GM12892 (cell line): ENCODE measurements at regions not wholly inside any gene's neighbourhood (a gene's known extent, or its start where the extent isn't known, plus 50 kb on each side); places are given as distances from the start of the nearest gene placed in this dataset.

ENCODE experiments used
- DNase-seq: peaks from one replicate; pipeline ENCODE4 v3.0.0; 2011; ENCODE audit not compliant: insufficient read length
- FAIRE-seq: peaks from 2 replicates; lab custom pipeline; 2011; peaks lifted over from hg19 to GRCh38; lab: Jason Lieb, UNC
- POLR2A ChIP-seq: IDR thresholded peaks from 2 replicates; pipeline ENCODE4 v1.6.1; 2011; ENCODE audit warnings: low read depth, low read length, control low read depth
- POLR2AphosphoS5 ChIP-seq: IDR thresholded peaks from 2 replicates; pipeline ENCODE4 v1.6.1; 2011; ENCODE audit warnings: low read depth, low read length, control low read depth
- TAF1 ChIP-seq: IDR thresholded peaks from 2 replicates; pipeline ENCODE4 v1.6.1; 2011; ENCODE audit warnings: low read depth, mild to moderate bottlenecking, control low read depth, low read length, borderline replicate concordance

GRCh38 chr1:194184425-194184824 lies 998.0 kb upstream of the B3GALT2 start:
- DNase-seq (no peak), FAIRE-seq (no peak)
- TF ChIP-seq POLR2AphosphoS5 (no peak), POLR2A (no peak), TAF1 (no peak)

- DNase-seq (no peak), FAIRE-seq (no peak)
- TF ChIP-seq TAF1 (no peak), POLR2AphosphoS5 (no peak), POLR2A (no peak)
Measured at GRCh38 chr1:194181845-194182244, 995.4 kb upstream of the B3GALT2 start.

GRCh38 chr1:194176212-194176611 lies 989.8 kb upstream of the B3GALT2 start:
- FAIRE-seq (no peak), DNase-seq (no peak)
- TF ChIP-seq POLR2AphosphoS5 (no peak), TAF1 (no peak), POLR2A (no peak)

- DNase-seq (no peak), FAIRE-seq (no peak)
- TF ChIP-seq POLR2AphosphoS5 (no peak), TAF1 (no peak), POLR2A (no peak)
Measured at GRCh38 chr1:194175251-194175650, 988.8 kb upstream of the B3GALT2 start.

GRCh38 chr1:194174528-194174927 lies 988.1 kb upstream of the B3GALT2 start:
- TF ChIP-seq POLR2AphosphoS5 (no peak), TAF1 (no peak), POLR2A (no peak)
- FAIRE-seq (no peak), DNase-seq (no peak)

GRCh38 chr1:194171596-194171995 lies 985.2 kb upstream of the B3GALT2 start:
- TF ChIP-seq POLR2A (no peak), TAF1 (no peak), POLR2AphosphoS5 (no peak)
- DNase-seq: no peak
- no peak for FAIRE-seq

- no peak for DNase-seq
- TF ChIP-seq POLR2AphosphoS5 (no peak), TAF1 (no peak), POLR2A (no peak)
- no peak for FAIRE-seq
Measured at GRCh38 chr1:194167956-194168640, 981.7 kb upstream of the B3GALT2 start.

GRCh38 chr1:194164755-194165154 lies 978.3 kb upstream of the B3GALT2 start:
- DNase-seq (no peak), FAIRE-seq (no peak)
- no peak for TF ChIP-seq POLR2A
- no peak for TF ChIP-seq POLR2AphosphoS5
- TF ChIP-seq TAF1: no peak

GRCh38 chr1:194161591-194161990 lies 975.2 kb upstream of the B3GALT2 start:
- FAIRE-seq: no peak

GRCh38 chr1:194159941-194160340 lies 973.5 kb upstream of the B3GALT2 start:
- TF ChIP-seq TAF1 (no peak), POLR2A (no peak), POLR2AphosphoS5 (no peak)
- FAIRE-seq: no peak

More at GRCh38 chr1:194161591-194161990, 975.2 kb upstream of the B3GALT2 start:
- no peak for DNase-seq
- no peak for TF ChIP-seq TAF1
- TF ChIP-seq POLR2A: no peak
- no peak for TF ChIP-seq POLR2AphosphoS5

GRCh38 chr1:194155962-194156361 lies 969.5 kb upstream of the B3GALT2 start:
- FAIRE-seq (no peak), DNase-seq (no peak)
- no peak for TF ChIP-seq POLR2A
- TF ChIP-seq TAF1: no peak
- TF ChIP-seq POLR2AphosphoS5: no peak

More at GRCh38 chr1:194159941-194160340, 973.5 kb upstream of the B3GALT2 start:
- no peak for DNase-seq

GRCh38 chr1:194151056-194151455 lies 964.6 kb upstream of the B3GALT2 start:
- DNase-seq (no peak), FAIRE-seq (no peak)
- TF ChIP-seq POLR2A (no peak), TAF1 (no peak)
